Ascending aorta (tissue), 2 donors: ENCODE measurements at regions not wholly inside any gene's neighbourhood (a gene's known extent, or its start where the extent isn't known, plus 50 kb on each side); places are given as distances from the start of the nearest gene placed in this dataset.
"Not testable (repeated sequence)": the region's sequence is repeated elsewhere in the genome, so short reads cannot be mapped to it uniquely, and the experiment has no call there.

Source experiments
- DNase-seq, 2 donors: peaks; one replicate each; pipeline ENCODE4 v3.0.0-alpha.2; 2019; ENCODE audit warnings: low spot score in 2 of 2
- H3K27ac ChIP-seq, 2 donors: fragments of 200-600 bp; sonication (generic); one replicate each; pipeline ENCODE4 v1.5.1; 2016 to 2017; ENCODE audit warnings: mild to moderate bottlenecking in 1 of 2
- H3K27me3 ChIP-seq: fragments of 200-600 bp; sonication (generic); one replicate; pipeline ENCODE4 v1.5.1; 2017
- H3K36me3 ChIP-seq, 2 donors: fragments of 200-600 bp; sonication (generic); one replicate each; pipeline ENCODE4 v1.5.1; 2016
- H3K4me1 ChIP-seq, 2 donors: fragments of 200-600 bp; sonication (generic); one replicate each; pipeline ENCODE4 v1.5.1; 2016 to 2017; ENCODE audit warnings: mild to moderate bottlenecking in 1 of 2
- H3K4me3 ChIP-seq, 2 donors: fragments of 200-600 bp; sonication (generic); one replicate each; pipeline ENCODE4 v1.5.1; 2016 to 2017; ENCODE audit warnings: mild to moderate bottlenecking in 1 of 2
- H3K9me3 ChIP-seq, 2 donors: fragments of 200-600 bp; sonication (generic); one replicate each; pipeline ENCODE4 v1.5.1; 2016
- CTCF ChIP-seq, 3 experiments: fragments of 200-600 bp in 2 of 3; fragments of 450-650 bp in 1 of 3; sonication (generic) in 2 of 3; IDR thresholded peaks; one replicate each; pipeline ENCODE4 v1.5.1; 2016 to 2019; ENCODE audit warnings: antibody characterized with exemption in 3 of 3, mild to moderate bottlenecking in 1 of 3, moderate library complexity in 1 of 3
- intact Hi-C: fragments of 100-400 bp; cut with DNase I; formaldehyde crosslinking; loops from one replicate; pipeline ENCODE4 v1.15.1; 2023

- no peaks in the 10 kb centered on the region for H3K27me3 ChIP-seq
- intact Hi-C loops: no loop called here
- no peak for DNase-seq
- no peak overlapping the region for H3K27ac ChIP-seq
- no peaks in the 10 kb centered on the region for H3K36me3 ChIP-seq
- H3K9me3 ChIP-seq: no peaks in the 10 kb centered on the region
- H3K4me1 ChIP-seq: no peaks in the 10 kb centered on the region
- H3K4me3 ChIP-seq: no peak overlapping the region
- no peak for TF ChIP-seq CTCF (IDR thresholded peaks at IDR 0.05)
Observed at GRCh38 chr3:82386647-82387046, 625.2 kb upstream of the GBE1 start.

GRCh38 chr3:82384181-82384580 lies 622.7 kb upstream of the GBE1 start:
- no peaks in the 10 kb centered on the region for H3K36me3 ChIP-seq
- DNase-seq: no peak
- H3K9me3 ChIP-seq: no peaks in the 10 kb centered on the region
- TF ChIP-seq CTCF (IDR thresholded peaks at IDR 0.05): no peak
- H3K4me1 ChIP-seq: no peaks in the 10 kb centered on the region
- no peak overlapping the region for H3K4me3 ChIP-seq
- intact Hi-C loops: no loop called here
- H3K27ac ChIP-seq: no peak overlapping the region
- no peaks in the 10 kb centered on the region for H3K27me3 ChIP-seq

GRCh38 chr3:82382831-82383230 lies 621.4 kb upstream of the GBE1 start:
- no peaks in the 10 kb centered on the region for H3K4me1 ChIP-seq
- intact Hi-C loops: no loop called here
- H3K9me3 ChIP-seq: no peaks in the 10 kb centered on the region
- no peak overlapping the region for H3K4me3 ChIP-seq
- H3K27ac ChIP-seq: no peak overlapping the region
- H3K27me3 ChIP-seq: no peaks in the 10 kb centered on the region
- DNase-seq: no peak
- H3K36me3 ChIP-seq: no peaks in the 10 kb centered on the region
- TF ChIP-seq CTCF (IDR thresholded peaks at IDR 0.05): no peak

GRCh38 chr3:82378392-82378791 lies 616.9 kb upstream of the GBE1 start:
- no peaks in the 10 kb centered on the region for H3K9me3 ChIP-seq
- no peak for DNase-seq
- H3K36me3 ChIP-seq: no peaks in the 10 kb centered on the region
- H3K4me1 ChIP-seq: no peaks in the 10 kb centered on the region
- no peak for TF ChIP-seq CTCF (IDR thresholded peaks at IDR 0.05)
- H3K27me3 ChIP-seq: no peaks in the 10 kb centered on the region
- no peak overlapping the region for H3K4me3 ChIP-seq
- intact Hi-C loops: no loop called here
- no peak overlapping the region for H3K27ac ChIP-seq

GRCh38 chr3:82376883-82377282 lies 615.4 kb upstream of the GBE1 start:
- no peak overlapping the region for H3K27ac ChIP-seq
- DNase-seq: no peak
- H3K36me3 ChIP-seq: no peaks in the 10 kb centered on the region
- H3K4me3 ChIP-seq: no peak overlapping the region
- no peak for TF ChIP-seq CTCF (IDR thresholded peaks at IDR 0.05)
- H3K4me1 ChIP-seq: no peaks in the 10 kb centered on the region
- no peaks in the 10 kb centered on the region for H3K27me3 ChIP-seq
- no peaks in the 10 kb centered on the region for H3K9me3 ChIP-seq
- intact Hi-C loops: no loop called here

- H3K36me3 ChIP-seq, DNase-seq, H3K4me3 ChIP-seq, H3K9me3 ChIP-seq, H3K27ac ChIP-seq, H3K4me1 ChIP-seq, H3K27me3 ChIP-seq, intact Hi-C loops: not testable (repeated sequence)
Observed at GRCh38 chr3:82373833-82374232, 612.4 kb upstream of the GBE1 start.
